Cardiac muscle cell (in vitro differentiated cells and primary cell): ENCODE measurements at regions not wholly inside any gene's neighbourhood (a gene's known extent, or its start where the extent isn't known, plus 50 kb on each side); places are given as distances from the start of the nearest gene placed in this dataset.

ENCODE experiments used
- DNase-seq, 2 donors: peaks; one replicate each; pipeline versions ENCODE4 v3.0.0 to v3.0.0-alpha.2; 2010 to 2017; ENCODE audit warnings: low read depth in 1 of 2, low spot score in 1 of 2
- H3K27ac ChIP-seq: fragments of 200-600 bp; sonication (generic); 2 replicates; pipeline ENCODE4 v1.5.1; 2016
- H3K27me3 ChIP-seq: fragments of 200-600 bp; sonication (generic); 2 replicates; pipeline ENCODE4 v1.6.0; 2016; ENCODE audit warnings: control low read depth
- H3K36me3 ChIP-seq: fragments of 200-600 bp; sonication (generic); 2 replicates; pipeline ENCODE4 v1.5.1; 2016; ENCODE audit warnings: control low read depth
- H3K4me1 ChIP-seq: fragments of 200-600 bp; sonication (generic); 2 replicates; pipeline ENCODE4 v1.8.1; 2017; ENCODE audit warnings: low read depth, mild to moderate bottlenecking, mixed run types
- H3K4me3 ChIP-seq: fragments of 200-600 bp; sonication (generic); 2 replicates; pipeline ENCODE4 v1.5.1; 2016; ENCODE audit warnings: mild to moderate bottlenecking
- H3K9me3 ChIP-seq: fragments of 200-600 bp; sonication (generic); 2 replicates; pipeline ENCODE4 v1.5.1; 2017; ENCODE audit warnings: low read depth, mild to moderate bottlenecking, control low read depth
- CTCF ChIP-seq: IDR thresholded peaks from 2 replicates; pipeline ENCODE4 v1.5.1; 2012; ENCODE audit warnings: low read depth, mild to moderate bottlenecking, low read length

GRCh38 chr15:79167776-79168175 is 77.2 kb upstream of the RASGRF1 start:
- Histone ChIP-seq H3K27ac (no peak overlapping the region), H3K4me1 (peaks cover 11% of the 10 kb centered on the region), H3K9me3 (no peaks in the 10 kb centered on the region), H3K36me3 (no peaks in the 10 kb centered on the region), H3K4me3 (no peak overlapping the region), H3K27me3 (no peaks in the 10 kb centered on the region)
- no peak for TF ChIP-seq CTCF
- no peak for DNase-seq

- TF ChIP-seq CTCF = no peak
- no peak for DNase-seq
- no peaks in the 10 kb centered on the region for H3K36me3 ChIP-seq
- peaks cover 11% of the 10 kb centered on the region for H3K4me1 ChIP-seq
- H3K4me3 ChIP-seq = no peak overlapping the region
- no peaks in the 10 kb centered on the region for H3K27me3 ChIP-seq
- H3K27ac ChIP-seq = no peak overlapping the region
- H3K9me3 ChIP-seq = no peaks in the 10 kb centered on the region
Measured at GRCh38 chr15:79166311-79166955, 75.9 kb upstream of the RASGRF1 start.

GRCh38 chr15:79164465-79164864 is 73.9 kb upstream of the RASGRF1 start:
- Histone ChIP-seq H3K9me3 (no peaks in the 10 kb centered on the region), H3K27me3 (no peaks in the 10 kb centered on the region), H3K27ac (no peak overlapping the region), H3K4me3 (no peak overlapping the region), H3K36me3 (no peaks in the 10 kb centered on the region), H3K4me1 (peaks cover 4% of the 10 kb centered on the region)
- TF ChIP-seq CTCF = no peak
- no peak for DNase-seq

- no peak for TF ChIP-seq CTCF
Measured at GRCh38 chr15:79164043-79164442, 73.5 kb upstream of the RASGRF1 start.

GRCh38 chr15:79163395-79163794 is 72.8 kb upstream of the RASGRF1 start:
- Histone ChIP-seq H3K36me3 (no peaks in the 10 kb centered on the region), H3K27me3 (no peaks in the 10 kb centered on the region), H3K27ac (no peak overlapping the region), H3K4me1 (no peaks in the 10 kb centered on the region), H3K4me3 (no peak overlapping the region), H3K9me3 (no peaks in the 10 kb centered on the region)
- DNase-seq = no peak
- TF ChIP-seq CTCF = no peak

More at GRCh38 chr15:79164043-79164442, 73.5 kb upstream of the RASGRF1 start:
- Histone ChIP-seq H3K4me3 (no peak overlapping the region), H3K27me3 (no peaks in the 10 kb centered on the region), H3K27ac (no peak overlapping the region), H3K36me3 (no peaks in the 10 kb centered on the region), H3K9me3 (no peaks in the 10 kb centered on the region), H3K4me1 (no peaks in the 10 kb centered on the region)
- no peak for DNase-seq
